ENCODE measurements at regions not wholly inside any gene's neighbourhood (a gene's known extent, or its start where the extent isn't known, plus 50 kb on each side); places are given as distances from the start of the nearest gene placed in this dataset.
"Not testable (repeated sequence)": the region's sequence is repeated elsewhere in the genome, so short reads cannot be mapped to it uniquely, and the experiment has no call there.

DNA sequence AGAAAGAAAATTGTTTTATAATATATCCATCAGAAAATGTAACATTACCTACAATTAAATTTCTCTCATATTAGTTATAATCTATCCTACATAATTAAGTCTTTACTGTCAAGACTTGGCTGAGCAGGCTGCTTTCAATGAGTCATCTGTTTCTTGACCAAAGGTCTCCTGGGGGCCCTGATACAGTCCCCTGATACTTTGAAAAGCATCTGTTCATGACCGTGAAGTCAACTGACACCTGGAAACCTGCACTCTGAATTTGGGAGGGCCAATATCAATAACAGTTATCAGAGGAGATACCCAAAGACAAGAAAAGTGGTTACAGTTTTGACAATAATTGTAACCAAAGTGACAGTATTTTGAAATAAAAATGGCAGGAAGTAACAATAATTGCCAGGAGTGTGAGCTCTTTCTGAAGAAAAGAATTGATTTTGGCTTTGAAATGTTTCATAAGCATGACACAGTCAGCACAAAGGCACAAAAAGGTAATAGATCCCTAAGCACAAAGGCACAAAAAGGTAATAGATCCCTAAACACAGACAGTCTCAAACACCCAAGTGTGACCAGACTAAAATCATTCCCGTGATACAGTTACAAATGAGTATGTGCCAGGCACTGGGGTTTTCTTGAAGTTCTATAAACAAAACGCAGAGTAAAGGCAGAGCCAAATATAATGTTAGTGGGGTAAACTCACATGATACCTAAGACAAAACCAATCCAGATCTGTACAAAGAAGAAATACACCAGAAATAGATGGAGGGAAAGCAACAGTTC is 260.7 kb downstream of the PLOD2 start:
- no peak for DNase-seq

GRCh38 chr3:145902166-145902565 is 258.8 kb downstream of the PLOD2 start:
- DNase-seq = no peak

- no peak for DNase-seq
These were observed 257.4 kb downstream of the PLOD2 start for GRCh38 chr3:145903472-145904013.

DNA sequence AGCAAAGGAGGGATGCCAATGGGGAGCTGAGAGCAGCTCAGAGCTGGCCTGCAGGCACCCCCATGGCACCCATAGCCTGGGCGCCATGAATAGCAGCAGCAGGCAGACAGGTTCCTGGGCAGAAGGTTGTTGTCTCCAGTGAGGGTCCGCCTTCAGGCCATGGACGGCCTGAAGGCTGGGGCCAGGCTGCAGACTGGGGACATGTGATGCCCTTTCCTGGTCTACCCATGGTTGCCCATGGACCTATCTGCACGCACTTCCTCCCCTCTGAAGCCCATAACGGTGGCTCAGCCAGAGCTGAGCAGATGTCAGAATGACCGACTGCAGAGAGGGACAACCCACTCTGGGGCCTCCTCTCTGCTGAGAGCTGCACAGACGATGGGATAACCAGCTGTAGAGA is 256.8 kb downstream of the PLOD2 start:
- no peak for DNase-seq

DNA sequence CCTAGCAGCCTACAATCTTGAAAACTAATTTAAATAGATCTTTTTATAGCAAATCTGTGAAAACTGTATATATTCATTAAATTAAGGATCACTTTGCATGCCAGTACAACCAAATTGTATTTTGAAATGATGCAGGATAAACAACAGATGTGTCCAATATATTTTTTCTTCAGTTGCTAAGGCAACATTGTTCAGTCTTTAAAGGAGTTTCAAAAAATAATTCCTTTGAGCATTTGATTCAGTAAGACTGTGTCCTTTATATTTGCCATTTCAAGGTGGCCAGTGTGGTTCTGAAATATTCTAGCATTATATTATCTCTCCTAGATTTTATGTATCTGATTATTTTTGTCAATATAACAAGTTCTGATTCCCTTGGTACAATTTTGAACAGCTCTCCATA is 254.7 kb downstream of the PLOD2 start:
- no peak for DNase-seq

DNA sequence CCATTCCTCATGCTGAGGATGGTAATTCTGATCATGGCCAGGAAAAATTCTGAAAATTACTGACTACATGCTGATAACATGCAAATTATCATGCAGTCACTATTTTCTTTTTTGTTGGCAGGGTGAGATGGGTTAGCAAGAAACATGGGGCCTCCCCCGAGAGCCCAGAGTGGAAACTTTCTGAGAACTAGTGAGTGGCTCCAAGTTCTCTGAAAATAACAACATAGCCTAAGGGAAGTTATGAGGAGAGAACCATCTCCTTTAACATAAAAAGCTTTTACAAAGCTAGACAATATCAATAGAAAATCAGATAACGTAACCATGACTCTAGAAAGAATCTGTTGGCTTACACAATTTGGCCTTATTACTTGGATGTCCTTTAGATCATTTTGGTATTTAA is 254.2 kb downstream of the PLOD2 start:
- DNase-seq = no peak

DNA sequence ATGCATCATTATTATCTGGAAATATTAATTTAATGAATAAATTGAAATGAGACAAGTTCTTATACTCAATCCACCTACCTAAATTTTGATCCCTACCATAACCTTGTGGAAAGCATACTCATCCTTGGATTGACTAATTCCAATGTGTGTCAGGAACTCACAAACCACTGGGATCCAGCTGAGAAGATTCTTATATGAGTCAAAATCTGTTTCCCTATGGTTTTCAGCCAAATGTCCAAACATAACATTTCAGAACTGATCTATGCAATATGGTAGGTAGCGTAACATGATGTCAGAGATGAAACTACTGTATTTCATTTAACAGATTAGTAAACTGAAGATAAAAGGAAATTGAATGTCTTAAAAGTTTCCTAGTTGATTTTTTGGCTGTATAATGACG is 250.0 kb downstream of the PLOD2 start:
- DNase-seq = no peak

DNA sequence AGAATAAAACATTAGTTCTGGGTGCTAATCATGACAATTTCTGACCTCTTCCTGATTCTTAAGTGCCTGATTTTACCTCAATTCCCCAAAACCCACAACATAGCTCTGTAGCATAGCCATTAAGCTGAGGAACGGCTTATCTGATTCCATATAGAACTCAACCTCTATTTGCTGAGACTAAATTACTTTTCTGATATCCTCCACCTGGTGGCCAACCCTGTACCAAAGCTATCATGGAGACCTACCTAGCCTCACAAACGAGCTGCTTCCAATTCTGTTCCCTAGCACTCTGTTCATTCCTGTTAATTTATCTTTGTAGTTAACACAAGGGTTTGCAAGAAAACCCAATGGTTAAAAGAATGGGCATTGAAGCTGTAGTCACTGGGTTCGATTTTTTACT is 245.2 kb downstream of the PLOD2 start:
- no peak for DNase-seq

DNA sequence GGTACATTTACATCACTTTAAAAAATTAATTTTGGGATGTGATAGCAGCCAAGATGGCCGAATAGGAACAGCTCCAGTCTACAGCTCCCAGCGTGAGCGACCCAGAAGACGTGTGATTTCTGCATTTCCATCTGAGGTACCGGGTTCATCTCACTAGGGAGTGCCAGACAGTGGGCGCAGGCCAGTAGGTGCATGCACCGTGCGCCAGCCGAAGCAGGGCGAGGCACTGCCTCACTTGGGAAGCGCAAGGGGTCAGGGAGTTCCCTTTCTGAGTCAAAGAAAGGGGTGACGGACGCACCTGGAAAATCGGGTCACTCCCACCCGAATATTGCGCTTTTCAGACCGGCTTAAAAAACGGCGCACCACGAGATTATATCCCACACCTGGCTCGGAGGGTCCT is 233.2 kb downstream of the PLOD2 start:
- not testable (repeated sequence) for DNase-seq

- DNase-seq = peak; percentile 2
These were observed 224.0 kb downstream of the PLOD2 start for GRCh38 chr3:145936971-145937370.

DNA sequence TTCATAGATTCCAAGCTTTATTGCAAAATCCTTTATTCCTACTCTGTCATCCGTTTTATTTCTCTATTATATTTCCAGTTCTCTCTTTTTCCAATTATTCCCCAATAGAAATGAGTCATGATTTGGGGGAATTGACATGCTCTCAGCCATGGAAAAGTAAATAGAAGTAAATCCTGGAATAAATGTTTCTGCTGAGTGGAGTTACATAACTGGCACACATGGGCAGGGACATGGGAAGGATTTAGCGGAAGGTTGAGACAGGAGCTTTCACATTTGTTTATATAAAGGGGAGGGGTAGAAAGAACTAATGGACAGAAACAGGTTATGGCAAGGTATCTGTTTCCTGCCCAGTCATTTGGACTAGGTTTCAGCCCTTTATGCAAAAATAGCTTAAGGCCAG is 221.6 kb downstream of the PLOD2 start:
- no peak for DNase-seq

GRCh38 chr3:145942052-145942451 is 218.9 kb downstream of the PLOD2 start:
- DNase-seq = no peak

GRCh38 chr3:145943952-145944351 is 217.0 kb downstream of the PLOD2 start:
- no peak for DNase-seq

- DNase-seq = no peak
These were observed 209.5 kb downstream of the PLOD2 start for GRCh38 chr3:145951441-145951840.

DNA sequence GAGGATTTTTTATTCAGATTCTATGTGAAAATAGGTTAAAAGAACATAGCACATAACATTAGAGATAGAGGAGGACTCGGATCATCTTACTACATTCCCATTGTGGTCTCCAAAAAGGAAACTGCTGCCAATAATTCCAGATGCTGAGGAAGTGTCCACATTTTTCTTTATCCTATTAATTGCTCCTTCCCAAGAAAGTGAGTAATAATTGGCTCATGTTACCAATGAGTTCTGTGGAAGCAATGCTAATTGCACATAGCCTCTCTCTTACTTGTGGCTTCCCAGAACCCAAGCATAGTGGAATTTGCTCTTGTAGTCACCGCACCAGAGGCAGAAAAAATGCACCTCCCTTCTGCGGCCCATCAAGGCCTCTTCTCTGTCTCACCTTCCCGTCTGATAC is 208.4 kb downstream of the PLOD2 start:
- DNase-seq = peak; percentile 20

DNA sequence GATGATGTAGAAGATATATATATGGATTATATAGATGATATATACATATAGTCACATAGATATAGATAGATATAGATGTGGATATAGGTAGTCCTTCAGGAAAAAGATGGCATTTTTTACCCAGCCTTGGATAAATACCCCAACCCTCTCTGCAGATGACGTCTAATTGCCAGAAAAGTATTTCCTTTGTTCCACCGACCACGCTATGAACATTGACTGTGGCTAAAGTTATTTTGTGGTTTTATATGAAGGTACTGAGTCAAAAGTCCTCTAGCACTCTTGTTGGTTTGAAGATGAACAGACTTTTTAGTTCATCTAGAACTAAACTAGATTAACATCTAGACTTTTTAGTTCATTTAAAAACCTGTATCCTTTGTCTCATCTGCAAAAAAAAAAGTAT is 207.7 kb downstream of the PLOD2 start:
- DNase-seq = no peak

DNA sequence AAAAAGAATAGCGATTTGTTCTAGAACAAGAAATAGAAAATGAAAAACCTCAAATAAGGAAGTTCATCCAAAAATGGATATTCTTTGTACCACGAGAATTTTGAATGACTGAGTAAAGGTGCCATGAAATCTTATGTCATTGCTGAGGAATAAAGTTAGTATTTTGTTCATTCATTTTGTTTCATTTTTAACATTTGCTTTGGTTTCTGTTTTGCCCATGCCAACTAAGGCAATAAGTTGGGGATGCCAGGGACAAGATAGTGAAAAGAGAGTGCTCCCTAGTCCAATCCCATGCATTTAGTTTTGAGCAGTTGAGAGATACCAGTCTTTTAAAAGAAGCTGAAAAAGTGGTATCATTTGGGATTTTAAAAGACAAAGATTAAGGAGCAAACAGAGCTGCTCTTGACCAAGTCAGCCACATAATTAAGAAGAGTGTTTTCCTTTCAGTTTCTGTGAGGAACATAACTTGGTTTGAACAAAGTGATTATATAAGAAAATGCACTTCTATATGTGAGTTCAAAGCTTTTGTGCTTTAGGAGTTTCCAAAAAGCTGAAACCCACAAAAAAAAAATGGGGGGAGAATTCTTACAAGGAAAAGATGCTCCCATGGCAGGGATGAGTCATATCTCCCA is 201.4 kb downstream of the PLOD2 start:
- no peak for DNase-seq

GRCh38 chr3:145963111-145963510 is 197.9 kb downstream of the PLOD2 start:
- no peak for DNase-seq

DNA sequence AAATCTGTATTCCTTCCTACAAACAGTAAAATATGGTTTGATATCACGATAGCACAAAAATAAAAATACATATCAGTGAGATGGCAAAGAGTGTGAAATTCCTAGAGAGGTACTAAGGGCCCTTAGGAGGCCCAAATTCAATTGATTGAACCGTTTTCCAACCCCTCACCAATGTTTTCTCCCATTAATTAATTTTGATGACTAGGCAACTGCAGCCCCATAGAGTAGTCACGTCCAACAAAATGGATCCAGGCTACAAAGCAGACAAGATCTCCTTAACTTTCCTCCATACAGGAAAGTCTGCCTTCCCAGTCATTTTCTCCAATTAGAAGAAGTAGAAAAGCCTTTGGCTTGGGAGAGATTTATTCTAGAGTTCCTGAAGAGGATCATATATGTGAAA is 193.9 kb downstream of the PLOD2 start:
- DNase-seq = no peak

- no peak for DNase-seq
These were observed 189.8 kb downstream of the PLOD2 start for GRCh38 chr3:145971186-145971585.

DNA sequence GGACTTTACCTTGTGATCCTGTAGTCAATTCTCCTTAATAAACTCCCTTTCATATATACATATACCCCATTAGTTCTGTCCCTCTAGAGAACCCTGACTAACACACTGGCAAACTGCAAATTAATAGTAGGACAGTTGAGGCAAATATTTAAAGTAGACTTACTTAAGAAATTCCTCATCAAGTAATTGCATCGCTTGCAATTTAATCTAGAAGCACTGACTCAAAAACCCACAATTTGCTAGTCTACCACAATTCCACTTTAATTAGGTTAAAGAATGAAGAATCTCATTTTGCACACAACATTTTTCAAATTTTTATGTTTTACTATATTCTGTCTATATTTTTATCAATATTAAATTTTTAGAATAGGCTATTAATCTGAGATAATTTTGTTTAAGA is 188.1 kb downstream of the PLOD2 start:
- DNase-seq = no peak

DNA sequence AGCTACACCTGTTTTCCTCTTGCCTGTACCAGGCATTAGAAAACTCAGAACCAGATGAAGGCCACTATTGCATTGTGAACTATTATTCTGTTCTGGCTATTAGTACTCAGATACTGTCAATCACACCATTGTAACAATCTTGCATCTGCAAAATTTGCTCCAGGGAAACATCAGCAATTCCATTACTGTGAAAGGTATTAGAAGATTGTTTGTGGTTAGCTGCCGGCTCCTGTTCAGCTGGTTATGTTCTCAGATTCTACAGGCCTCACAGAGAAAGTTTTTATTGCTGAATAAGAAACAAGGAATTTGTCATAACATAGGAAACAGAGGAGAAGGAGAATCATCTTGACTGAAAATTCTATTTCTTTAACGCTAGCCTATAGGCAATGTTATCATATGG is 179.9 kb downstream of the PLOD2 start:
- DNase-seq = no peak

DNA sequence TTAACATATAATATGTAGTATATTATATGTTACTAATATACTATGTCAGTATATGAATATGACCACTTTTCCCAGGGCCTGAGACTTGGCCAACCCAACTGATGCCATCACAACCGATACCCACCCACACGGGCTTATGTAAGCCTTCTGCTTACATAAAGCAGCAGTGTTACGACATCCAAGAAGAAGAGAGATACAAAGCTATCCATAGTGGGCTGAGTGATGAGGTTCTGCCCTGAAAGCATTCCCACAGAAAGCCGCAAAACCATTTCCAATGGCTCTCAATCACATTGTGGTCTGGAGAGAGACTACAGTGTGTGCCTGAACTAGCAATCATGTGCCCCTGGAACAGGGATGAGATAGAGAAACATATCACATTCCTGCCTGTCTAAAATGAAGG is 177.9 kb downstream of the PLOD2 start:
- DNase-seq = no peak

Data from T1000 (cell line).